ENCODE measurements at regions not wholly inside any gene's neighbourhood (a gene's known extent, or its start where the extent isn't known, plus 50 kb on each side); places are given as distances from the start of the nearest gene placed in this dataset.

DNA sequence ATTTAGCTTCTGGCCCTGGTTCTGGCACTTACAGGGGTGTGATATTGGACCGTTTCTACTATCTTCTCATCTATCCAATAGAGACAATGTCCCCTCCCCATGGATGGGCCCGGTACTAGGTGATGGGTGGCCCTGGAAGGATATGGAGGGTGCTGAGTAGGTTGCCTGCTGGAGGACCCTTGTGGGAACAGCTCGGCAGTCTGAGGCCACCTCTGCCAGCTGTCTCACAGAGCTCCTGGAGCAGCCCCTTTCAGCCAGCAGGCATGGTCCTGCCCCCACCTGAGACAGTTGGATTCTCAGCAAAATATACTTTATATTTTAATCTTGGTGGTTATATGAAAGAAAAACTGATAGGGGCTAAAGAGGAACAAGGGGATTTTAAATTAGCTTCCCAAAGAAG is 101.0 kb upstream of the LMO4 start:
- TF ChIP-seq, protein P1, sequence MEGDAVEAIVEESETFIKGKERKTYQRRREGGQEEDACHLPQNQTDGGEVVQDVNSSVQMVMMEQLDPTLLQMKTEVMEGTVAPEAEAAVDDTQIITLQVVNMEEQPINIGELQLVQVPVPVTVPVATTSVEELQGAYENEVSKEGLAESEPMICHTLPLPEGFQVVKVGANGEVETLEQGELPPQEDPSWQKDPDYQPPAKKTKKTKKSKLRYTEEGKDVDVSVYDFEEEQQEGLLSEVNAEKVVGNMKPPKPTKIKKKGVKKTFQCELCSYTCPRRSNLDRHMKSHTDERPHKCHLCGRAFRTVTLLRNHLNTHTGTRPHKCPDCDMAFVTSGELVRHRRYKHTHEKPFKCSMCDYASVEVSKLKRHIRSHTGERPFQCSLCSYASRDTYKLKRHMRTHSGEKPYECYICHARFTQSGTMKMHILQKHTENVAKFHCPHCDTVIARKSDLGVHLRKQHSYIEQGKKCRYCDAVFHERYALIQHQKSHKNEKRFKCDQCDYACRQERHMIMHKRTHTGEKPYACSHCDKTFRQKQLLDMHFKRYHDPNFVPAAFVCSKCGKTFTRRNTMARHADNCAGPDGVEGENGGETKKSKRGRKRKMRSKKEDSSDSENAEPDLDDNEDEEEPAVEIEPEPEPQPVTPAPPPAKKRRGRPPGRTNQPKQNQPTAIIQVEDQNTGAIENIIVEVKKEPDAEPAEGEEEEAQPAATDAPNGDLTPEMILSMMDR (IDR thresholded peaks at IDR 0.05), result no peak
- TF ChIP-seq POLR2AphosphoS5 (IDR thresholded peaks at IDR 0.05; ENCODE audit: insufficient read depth in 1 of 2, low read depth in 1 of 2) (no peak), POLR2A (IDR thresholded peaks at IDR 0.05) (no peak)
